GM12872 (cell line): ENCODE measurements at regions not wholly inside any gene's neighbourhood (a gene's known extent, or its start where the extent isn't known, plus 50 kb on each side); places are given as distances from the start of the nearest gene placed in this dataset.

Experiments used
- TF ChIP-seq, protein P1 (sequence below): IDR thresholded peaks from 3 replicates; pipeline ENCODE4 v1.5.1; 2011; ENCODE audit warnings: low read depth, mild to moderate bottlenecking, low read length, moderate library complexity; ENCODE audit not compliant: insufficient read depth

DNA sequence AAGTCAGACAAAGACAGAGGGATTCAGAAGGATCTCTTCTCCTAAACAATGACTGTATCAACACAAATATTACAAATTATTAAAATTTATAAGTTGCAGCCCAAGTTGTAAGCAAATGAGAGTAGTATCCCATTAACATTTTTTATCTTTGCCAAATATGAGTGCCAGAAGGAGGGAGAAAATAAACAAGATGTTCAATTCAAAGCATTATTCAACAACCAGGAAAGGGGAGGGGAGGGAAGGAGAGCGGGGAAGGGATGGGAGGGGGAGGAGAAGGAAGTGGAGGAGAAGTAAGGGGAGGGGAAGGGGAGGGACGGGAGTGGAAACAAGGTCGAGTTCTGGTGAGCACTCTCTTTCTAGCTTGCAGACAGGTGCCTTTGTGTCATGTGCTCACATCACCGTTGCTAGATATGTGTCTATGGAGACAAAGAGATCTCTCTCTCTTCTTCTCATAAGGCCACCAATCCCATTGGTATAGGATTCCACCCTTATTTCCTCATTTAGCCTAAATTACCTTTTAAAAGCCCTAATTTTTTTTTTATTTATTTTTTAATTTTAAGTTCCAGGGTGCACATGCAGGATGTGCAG is 679.6 kb upstream of the CHAC2 start:
- TF ChIP-seq, protein P1, sequence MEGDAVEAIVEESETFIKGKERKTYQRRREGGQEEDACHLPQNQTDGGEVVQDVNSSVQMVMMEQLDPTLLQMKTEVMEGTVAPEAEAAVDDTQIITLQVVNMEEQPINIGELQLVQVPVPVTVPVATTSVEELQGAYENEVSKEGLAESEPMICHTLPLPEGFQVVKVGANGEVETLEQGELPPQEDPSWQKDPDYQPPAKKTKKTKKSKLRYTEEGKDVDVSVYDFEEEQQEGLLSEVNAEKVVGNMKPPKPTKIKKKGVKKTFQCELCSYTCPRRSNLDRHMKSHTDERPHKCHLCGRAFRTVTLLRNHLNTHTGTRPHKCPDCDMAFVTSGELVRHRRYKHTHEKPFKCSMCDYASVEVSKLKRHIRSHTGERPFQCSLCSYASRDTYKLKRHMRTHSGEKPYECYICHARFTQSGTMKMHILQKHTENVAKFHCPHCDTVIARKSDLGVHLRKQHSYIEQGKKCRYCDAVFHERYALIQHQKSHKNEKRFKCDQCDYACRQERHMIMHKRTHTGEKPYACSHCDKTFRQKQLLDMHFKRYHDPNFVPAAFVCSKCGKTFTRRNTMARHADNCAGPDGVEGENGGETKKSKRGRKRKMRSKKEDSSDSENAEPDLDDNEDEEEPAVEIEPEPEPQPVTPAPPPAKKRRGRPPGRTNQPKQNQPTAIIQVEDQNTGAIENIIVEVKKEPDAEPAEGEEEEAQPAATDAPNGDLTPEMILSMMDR, result no peak

DNA sequence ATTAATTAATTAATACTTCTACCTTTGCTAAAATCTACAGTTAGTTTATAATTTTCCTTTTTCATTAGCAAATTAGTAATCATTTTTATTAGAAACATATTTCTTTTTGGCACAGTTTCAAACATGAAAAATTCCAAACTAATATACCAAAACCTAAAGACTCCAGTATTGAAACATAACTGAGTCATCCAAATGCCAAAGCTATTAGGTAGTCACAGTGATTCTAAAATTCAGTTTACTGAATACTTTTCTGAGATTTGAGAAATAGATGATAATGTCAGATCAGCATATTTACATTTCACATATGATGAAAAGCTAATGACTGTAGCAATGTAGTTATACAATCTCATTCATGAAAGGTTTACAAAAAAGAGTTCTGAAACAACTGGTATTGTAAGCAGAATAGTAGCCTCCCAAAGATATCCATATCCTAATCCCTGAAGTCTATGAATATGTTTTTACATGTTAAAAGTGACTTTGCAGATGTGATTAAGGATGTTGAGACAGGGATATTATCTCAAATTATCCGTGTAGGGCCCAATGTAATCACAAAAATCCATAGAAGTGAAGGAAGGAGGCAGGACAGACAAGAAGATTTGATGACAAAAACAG is 680.2 kb upstream of the CHAC2 start:
- TF ChIP-seq, protein P1, result no peak

DNA sequence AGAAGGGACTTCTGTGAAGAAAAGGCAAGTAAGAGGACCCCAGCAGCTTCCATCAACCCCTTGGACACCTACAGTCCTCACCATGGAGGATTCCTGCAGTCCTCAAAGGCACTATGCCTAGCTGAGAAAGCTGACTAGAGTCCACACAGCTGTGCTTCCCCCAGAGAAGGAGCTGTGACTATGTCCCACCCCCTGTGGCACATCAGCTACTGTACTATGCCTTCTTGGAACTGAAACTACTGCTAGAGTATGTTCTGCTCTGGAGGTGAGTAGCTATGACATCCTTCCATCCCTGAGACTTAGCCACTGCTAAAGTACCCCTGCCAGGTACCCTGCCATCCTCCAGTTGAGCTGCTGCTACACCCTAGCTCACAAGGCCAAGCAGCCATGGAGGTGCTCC is 690.2 kb upstream of the CHAC2 start:
- TF ChIP-seq, protein P1, result no peak

DNA sequence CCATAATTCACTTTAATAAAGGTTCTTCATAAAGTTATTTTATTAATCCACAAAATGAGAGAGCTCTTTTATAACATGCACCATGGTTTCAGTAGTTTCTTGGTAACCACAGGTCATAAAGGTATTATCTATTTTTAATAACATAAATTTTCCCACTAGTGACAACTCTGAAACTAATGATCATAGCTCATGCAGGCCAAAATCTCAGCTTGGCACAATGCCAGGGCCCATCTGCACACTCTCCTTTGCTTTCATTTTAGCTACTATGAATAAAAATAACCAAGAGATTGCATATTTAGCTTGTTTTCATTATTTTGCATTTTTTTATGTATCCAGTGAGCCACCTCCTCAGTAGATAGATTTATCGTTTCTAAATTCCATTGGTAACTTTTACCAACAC is 691.8 kb upstream of the CHAC2 start:
- TF ChIP-seq, protein P1, result no peak

DNA sequence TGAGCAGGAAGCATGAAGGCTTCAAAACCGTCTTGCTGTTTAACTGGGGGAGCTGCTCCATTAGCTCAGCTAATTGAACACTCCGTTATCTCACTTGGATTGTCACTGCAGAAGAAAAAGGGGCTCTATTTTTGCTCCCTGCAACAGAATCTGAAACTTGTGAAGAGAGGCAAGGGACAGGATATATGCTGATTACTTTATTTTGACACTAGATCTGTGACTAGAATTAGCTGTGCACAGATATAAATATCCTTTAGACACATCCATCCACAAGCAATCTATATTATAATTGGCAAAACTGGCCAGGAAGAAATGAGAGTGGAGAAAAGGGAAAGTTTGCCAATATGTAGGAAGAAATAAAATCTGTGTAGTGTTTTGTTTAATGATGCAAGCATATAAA is 700.1 kb upstream of the CHAC2 start:
- TF ChIP-seq, protein P1, result no peak

DNA sequence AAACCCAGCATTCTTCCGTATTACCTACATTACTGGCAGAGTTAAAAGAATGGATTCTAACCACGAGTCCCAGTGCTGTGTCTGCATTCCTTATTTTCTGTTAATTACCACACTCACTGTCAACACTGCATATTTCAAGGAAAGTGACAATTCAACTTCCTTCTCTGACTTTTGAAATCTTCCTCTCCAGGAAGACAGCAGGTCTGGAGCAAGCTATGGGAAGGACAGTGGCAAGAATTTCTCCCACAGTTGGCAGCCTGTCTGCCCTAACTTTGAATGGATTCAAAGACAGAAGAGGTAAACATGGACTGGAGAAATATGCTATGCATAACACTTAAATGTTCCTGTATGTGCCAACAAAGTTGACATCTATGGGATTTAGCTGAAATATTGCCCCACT is 700.5 kb upstream of the CHAC2 start:
- TF ChIP-seq, protein P1, result no peak

DNA sequence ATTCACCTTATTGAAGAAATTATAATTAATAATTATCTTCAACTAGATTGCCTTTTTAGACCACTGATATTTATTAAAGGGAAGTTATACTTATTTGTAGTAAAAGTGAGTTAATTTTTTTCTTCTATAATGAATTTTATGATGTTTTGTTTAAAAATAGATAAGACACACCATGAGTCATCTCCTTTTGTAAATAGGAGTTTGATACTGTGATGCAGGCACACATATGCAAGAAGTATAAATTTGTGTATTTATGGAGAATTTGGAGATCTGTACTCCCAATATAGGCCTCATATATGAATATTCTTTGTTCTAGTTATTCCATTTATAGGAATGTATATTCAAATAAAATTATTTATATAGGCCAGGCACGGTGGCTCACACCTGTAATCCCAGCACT is 703.5 kb upstream of the CHAC2 start:
- TF ChIP-seq, protein P1, result no peak
